ENCODE measurements at regions not wholly inside any gene's neighbourhood (a gene's known extent, or its start where the extent isn't known, plus 50 kb on each side); places are given as distances from the start of the nearest gene placed in this dataset.

GRCh38 chr5:175353926-175354325 is 90.1 kb downstream of the DRD1 start:
- no peak for TF ChIP-seq POLR2A (IDR thresholded peaks at IDR 0.05)
- no peak for TF ChIP-seq CTCF (IDR thresholded peaks at IDR 0.05)

All from lower leg skin (tissue), 3 donors.